Mesenchymal stem cell (in vitro differentiated cells and primary cell): ENCODE measurements at regions not wholly inside any gene's neighbourhood (a gene's known extent, or its start where the extent isn't known, plus 50 kb on each side); places are given as distances from the start of the nearest gene placed in this dataset.

Experiments used
- DNase-seq: peaks from one replicate; pipeline ENCODE4 v3.0.0-alpha.2; 2013
- H2AFZ ChIP-seq: one replicate; pipeline ENCODE4 v1.6.1; 2013; ENCODE audit warnings: low read depth, mild to moderate bottlenecking, control low read depth, inconsistent platforms, low read length, moderate library complexity
- H2AK5ac ChIP-seq: 2 replicates; pipeline ENCODE4 v1.6.1; 2013; ENCODE audit warnings: low read length, moderate library complexity, mild to moderate bottlenecking, inconsistent platforms; ENCODE audit not compliant: severe bottlenecking
- H2BK120ac ChIP-seq: one replicate; pipeline ENCODE4 v1.6.1; 2013; ENCODE audit warnings: low read depth, mild to moderate bottlenecking, inconsistent platforms, low read length, moderate library complexity
- H2BK12ac ChIP-seq, 2 experiments: one replicate each; pipeline ENCODE4 v1.6.1; 2013; ENCODE audit warnings: inconsistent platforms in 2 of 2, low read length in 2 of 2, mild to moderate bottlenecking in 2 of 2, moderate library complexity in 2 of 2, control low read depth in 1 of 2
- H2BK15ac ChIP-seq: one replicate; pipeline ENCODE4 v1.6.1; 2013; ENCODE audit warnings: mild to moderate bottlenecking, low read depth, inconsistent platforms; ENCODE audit not compliant: poor library complexity, severe bottlenecking
- H2BK5ac ChIP-seq: 2 replicates; pipeline ENCODE4 v1.6.1; 2013; ENCODE audit warnings: low read depth, mild to moderate bottlenecking, low read length, control low read depth, inconsistent platforms; ENCODE audit not compliant: poor library complexity, severe bottlenecking
- H3K14ac ChIP-seq, 2 experiments: one replicate each; pipeline ENCODE4 v1.6.1; 2013; ENCODE audit warnings: inconsistent platforms in 2 of 2, low read length in 2 of 2, control low read depth in 1 of 2, mild to moderate bottlenecking in 1 of 2, moderate library complexity in 1 of 2
- H3K18ac ChIP-seq, 2 experiments: one replicate each; pipeline ENCODE4 v1.6.1; 2013; ENCODE audit warnings: inconsistent platforms in 2 of 2, low read length in 2 of 2, control low read depth in 1 of 2, low read depth in 1 of 2, mild to moderate bottlenecking in 1 of 2
- H3K23ac ChIP-seq, 2 experiments: one replicate each; pipeline ENCODE4 v1.6.1; 2013; ENCODE audit warnings: inconsistent platforms in 2 of 2, low read length in 2 of 2, mild to moderate bottlenecking in 2 of 2, moderate library complexity in 2 of 2, control low read depth in 1 of 2
- H3K27ac ChIP-seq: 2 replicates; pipeline ENCODE4 v1.5.1; 2013; ENCODE audit warnings: mild to moderate bottlenecking, moderate library complexity, low read length, control low read depth, inconsistent platforms; ENCODE audit not compliant: poor library complexity, severe bottlenecking
- H3K27me3 ChIP-seq, 2 experiments: 2 replicates each; pipeline versions ENCODE4 v1.6.1 to v1.7.0; 2013; ENCODE audit warnings: low read length in 2 of 2, mild to moderate bottlenecking in 2 of 2, moderate library complexity in 2 of 2, control low read depth in 1 of 2, inconsistent platforms in 1 of 2; ENCODE audit not compliant: control insufficient read depth in 1 of 2, insufficient read depth in 1 of 2
- H3K36me3 ChIP-seq, 2 experiments: 2 replicates each; pipeline versions ENCODE4 v1.6.1 to v1.7.0; 2013; ENCODE audit warnings: low read length in 2 of 2, control low read depth in 1 of 2, inconsistent platforms in 1 of 2, low read depth in 1 of 2, mild to moderate bottlenecking in 1 of 2; ENCODE audit not compliant: insufficient read depth in 2 of 2, control insufficient read depth in 1 of 2
- H3K4ac ChIP-seq, 2 experiments: one replicate each; pipeline ENCODE4 v1.6.1; 2013; ENCODE audit warnings: inconsistent platforms in 2 of 2, low read length in 2 of 2, mild to moderate bottlenecking in 2 of 2, moderate library complexity in 2 of 2, control low read depth in 1 of 2, low read depth in 1 of 2
- H3K4me1 ChIP-seq: 2 replicates; pipeline ENCODE4 v1.6.1; 2013; ENCODE audit warnings: low read depth, low read length, control low read depth; ENCODE audit not compliant: control insufficient read depth, insufficient read depth
- H3K4me2 ChIP-seq: 2 replicates; pipeline ENCODE4 v1.6.1; 2013; ENCODE audit warnings: low read length, mild to moderate bottlenecking, inconsistent platforms; ENCODE audit not compliant: poor library complexity, severe bottlenecking
- H3K4me3 ChIP-seq, 2 experiments: 2 replicates each; pipeline versions ENCODE4 v1.5.1 to v1.7.0; 2013; ENCODE audit warnings: low read length in 2 of 2, mild to moderate bottlenecking in 2 of 2, control low read depth in 1 of 2, low read depth in 1 of 2; ENCODE audit not compliant: insufficient read depth in 1 of 2
- H3K79me1 ChIP-seq: replicated peaks from 2 replicates; pipeline ENCODE4 v1.6.1; 2013; ENCODE audit warnings: mild to moderate bottlenecking, control low read depth, low read length, inconsistent platforms; ENCODE audit not compliant: poor library complexity, severe bottlenecking
- H3K9ac ChIP-seq: 2 replicates; pipeline ENCODE4 v1.7.0; 2013; ENCODE audit warnings: mild to moderate bottlenecking, low read length, moderate library complexity
- H3K9me3 ChIP-seq: 2 replicates; pipeline ENCODE4 v1.7.0; 2013; ENCODE audit warnings: mild to moderate bottlenecking, low read length; ENCODE audit not compliant: control insufficient read depth
- H4K8ac ChIP-seq: one replicate; pipeline ENCODE4 v1.6.1; 2013; ENCODE audit warnings: inconsistent platforms, mild to moderate bottlenecking, low read length, moderate library complexity
- H4K91ac ChIP-seq: one replicate; pipeline ENCODE4 v1.6.1; 2013; ENCODE audit warnings: mild to moderate bottlenecking, low read length, inconsistent platforms
- WGBS: methylation state at CpG from one replicate; pipeline ENCODE4 v1.1.7; 2013; ENCODE audit warnings: mixed read lengths; 5-methylcytosine and 5-hydroxymethylcytosine counted together

GRCh38 chr1:30627994-30628393 lies 95.4 kb downstream of the MATN1 start:
- H2BK120ac ChIP-seq: no peak overlapping the region
- H3K4me2 ChIP-seq: no peak overlapping the region
- no peak overlapping the region for H2BK5ac ChIP-seq
- H3K79me1 ChIP-seq: no peaks in the 10 kb centered on the region
- no peak overlapping the region for H2AFZ ChIP-seq
- DNase-seq: no peak
- no peaks in the 10 kb centered on the region for H3K4me1 ChIP-seq
- no peak overlapping the region for H3K23ac ChIP-seq
- H4K8ac ChIP-seq: no peak overlapping the region
- peaks cover 26% of the 10 kb centered on the region for H3K9me3 ChIP-seq
- no peak overlapping the region for H4K91ac ChIP-seq
- H3K36me3 ChIP-seq: no peaks in the 10 kb centered on the region
- H3K4me3 ChIP-seq: no peak overlapping the region
- no peak overlapping the region for H3K9ac ChIP-seq
- WGBS: 38% methylated on average over 2 of the region's 2 CpGs
- no peak overlapping the region for H3K14ac ChIP-seq
- H2AK5ac ChIP-seq: no peak overlapping the region
- H3K27me3 ChIP-seq: no peaks in the 10 kb centered on the region
- H3K18ac ChIP-seq: no peak overlapping the region
- no peak overlapping the region for H2BK12ac ChIP-seq
- H3K4ac ChIP-seq: no peak overlapping the region
- no peak overlapping the region for H3K27ac ChIP-seq
- H2BK15ac ChIP-seq: no peak overlapping the region

GRCh38 chr1:30627206-30627605 lies 96.2 kb downstream of the MATN1 start:
- Histone ChIP-seq H2AFZ (no peak overlapping the region), H3K27me3 (no peaks in the 10 kb centered on the region), H3K4me2 (no peak overlapping the region), H3K14ac (no peak overlapping the region), H2BK15ac (no peak overlapping the region), H2BK5ac (no peak overlapping the region), H3K27ac (no peak overlapping the region), H3K4me3 (no peak overlapping the region), H3K4me1 (no peaks in the 10 kb centered on the region), H3K36me3 (no peaks in the 10 kb centered on the region), H3K79me1 (no peaks in the 10 kb centered on the region), H3K4ac (no peak overlapping the region), H2BK120ac (no peak overlapping the region), H2BK12ac (no peak overlapping the region), H4K8ac (no peak overlapping the region), H2AK5ac (no peak overlapping the region), H3K23ac (no peak overlapping the region), H3K9me3 (peaks cover 30% of the 10 kb centered on the region), H3K9ac (no peak overlapping the region), H3K18ac (no peak overlapping the region), H4K91ac (no peak overlapping the region)
- 95% methylated on average over 1 of the region's 1 CpG for whole genome bisulfite sequencing
- DNase-seq: no peak

DNA sequence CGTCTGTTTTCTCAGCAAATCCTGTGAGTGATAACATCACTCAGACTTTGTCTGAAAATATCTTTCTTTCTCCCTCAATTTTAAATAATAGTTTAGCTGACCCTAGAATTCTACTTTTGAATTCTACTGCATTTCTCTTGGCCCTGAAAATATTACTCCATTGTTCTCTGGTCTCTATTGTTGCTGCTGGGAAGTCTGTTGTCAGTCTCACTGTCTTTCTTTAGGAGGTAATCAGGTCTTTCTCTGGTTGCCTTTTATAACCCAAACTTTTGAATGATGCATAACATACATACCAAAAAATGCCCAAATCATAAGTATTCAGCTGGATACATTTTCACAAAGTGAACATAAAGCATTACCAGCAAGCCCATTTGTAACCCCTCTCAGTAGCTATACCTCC lies 100.0 kb downstream of the MATN1 start:
- Histone ChIP-seq H3K18ac (no peak overlapping the region), H3K27ac (no peak overlapping the region), H3K4me1 (no peaks in the 10 kb centered on the region), H2AK5ac (no peak overlapping the region), H3K4me2 (no peak overlapping the region), H3K79me1 (no peaks in the 10 kb centered on the region), H3K14ac (no peak overlapping the region), H2BK5ac (no peak overlapping the region), H2BK12ac (no peak overlapping the region), H4K91ac (no peak overlapping the region), H2BK15ac (no peak overlapping the region), H3K4ac (no peak overlapping the region), H3K9ac (no peak overlapping the region), H3K23ac (no peak overlapping the region), H3K4me3 (no peak overlapping the region), H3K36me3 (no peaks in the 10 kb centered on the region), H2BK120ac (no peak overlapping the region), H3K27me3 (no peaks in the 10 kb centered on the region), H2AFZ (no peak overlapping the region), H3K9me3 (peaks cover 30% of the 10 kb centered on the region), H4K8ac (no peak overlapping the region)
- no peak for DNase-seq
- WGBS: 100% methylated on average over 1 of the region's 1 CpG

GRCh38 chr1:30619619-30620018 lies 103.8 kb downstream of the MATN1 start:
- WGBS: 73% methylated on average over 3 of the region's 4 CpGs
- Histone ChIP-seq H3K23ac (no peak overlapping the region), H3K4me3 (no peak overlapping the region)

More at GRCh38 chr1:30619619-30620018, 103.8 kb downstream of the MATN1 start:
- Histone ChIP-seq H3K14ac (no peak overlapping the region), H4K91ac (no peak overlapping the region), H4K8ac (no peak overlapping the region), H3K4me1 (no peaks in the 10 kb centered on the region), H2AK5ac (no peak overlapping the region), H2AFZ (no peak overlapping the region), H3K4me2 (no peak overlapping the region), H3K27ac (no peak overlapping the region), H2BK120ac (no peak overlapping the region), H2BK12ac (no peak overlapping the region), H3K36me3 (no peaks in the 10 kb centered on the region), H3K18ac (no peak overlapping the region), H3K4ac (no peak overlapping the region), H3K79me1 (no peaks in the 10 kb centered on the region), H2BK5ac (no peak overlapping the region), H3K9me3 (peaks cover 15% of the 10 kb centered on the region), H2BK15ac (no peak overlapping the region), H3K27me3 (no peaks in the 10 kb centered on the region), H3K9ac (no peak overlapping the region)
- DNase-seq: no peak
